Mesendoderm (in vitro differentiated cells): ENCODE measurements at regions not wholly inside any gene's neighbourhood (a gene's known extent, or its start where the extent isn't known, plus 50 kb on each side); places are given as distances from the start of the nearest gene placed in this dataset.

Experiments
- DNase-seq: peaks from one replicate; pipeline ENCODE4 v3.0.0; 2013
- H2AK5ac ChIP-seq: 2 replicates; pipeline ENCODE4 v1.6.1; 2013; ENCODE audit warnings: low read length, inconsistent platforms
- H2BK120ac ChIP-seq: 2 replicates; pipeline ENCODE4 v1.6.1; 2013; ENCODE audit warnings: low read depth, mild to moderate bottlenecking, low read length, moderate library complexity, mixed read lengths
- H2BK15ac ChIP-seq: replicated peaks from 2 replicates; pipeline ENCODE4 v1.6.1; 2013; ENCODE audit warnings: low read depth, mild to moderate bottlenecking, moderate library complexity
- H2BK5ac ChIP-seq: 2 replicates; pipeline ENCODE4 v1.6.1; 2013; ENCODE audit warnings: low read length, inconsistent platforms
- H3K18ac ChIP-seq: 2 replicates; pipeline ENCODE4 v1.6.1; 2013; ENCODE audit warnings: mild to moderate bottlenecking, low read length, mixed read lengths
- H3K23ac ChIP-seq: one replicate; pipeline ENCODE4 v1.6.1; 2013; ENCODE audit warnings: low read length
- H3K27ac ChIP-seq: 2 replicates; pipeline ENCODE4 v1.5.1; 2013; ENCODE audit warnings: low read depth, mild to moderate bottlenecking, inconsistent platforms, low read length, moderate library complexity
- H3K27me3 ChIP-seq: 2 replicates; pipeline ENCODE4 v1.6.1; 2013; ENCODE audit warnings: low read length, control low read depth, mild to moderate bottlenecking, inconsistent platforms; ENCODE audit not compliant: insufficient read depth, poor library complexity
- H3K36me3 ChIP-seq: 2 replicates; pipeline ENCODE4 v1.6.1; 2013; ENCODE audit warnings: low read length, inconsistent platforms; ENCODE audit not compliant: control insufficient read depth, insufficient read depth
- H3K4ac ChIP-seq: one replicate; pipeline ENCODE4 v1.6.1; 2013; ENCODE audit warnings: low read depth, mild to moderate bottlenecking, low read length, moderate library complexity
- H3K4me1 ChIP-seq: 2 replicates; pipeline ENCODE4 v1.6.1; 2013; ENCODE audit warnings: low read depth, low read length, inconsistent platforms; ENCODE audit not compliant: control insufficient read depth
- H3K4me2 ChIP-seq: 2 replicates; pipeline ENCODE4 v1.6.1; 2013; ENCODE audit warnings: low read length
- H3K4me3 ChIP-seq: 2 replicates; pipeline ENCODE4 v1.5.1; 2013; ENCODE audit warnings: mild to moderate bottlenecking, low read length
- H3K56ac ChIP-seq: one replicate; pipeline ENCODE4 v1.6.1; 2013; ENCODE audit warnings: low read length
- H3K79me1 ChIP-seq: 2 replicates; pipeline ENCODE4 v1.6.1; 2013; ENCODE audit warnings: low read length, inconsistent platforms
- H3K79me2 ChIP-seq: 2 replicates; pipeline ENCODE4 v1.6.1; 2013; ENCODE audit warnings: mild to moderate bottlenecking, low read length; ENCODE audit not compliant: control insufficient read depth, insufficient read depth
- H3K9ac ChIP-seq: 2 replicates; pipeline ENCODE4 v1.6.1; 2013; ENCODE audit warnings: low read length, inconsistent platforms
- H4K5ac ChIP-seq: one replicate; pipeline ENCODE4 v1.6.1; 2013; ENCODE audit warnings: low read length
- H4K8ac ChIP-seq: one replicate; pipeline ENCODE4 v1.6.1; 2013; ENCODE audit warnings: low read depth, mild to moderate bottlenecking, control low read depth, low read length, moderate library complexity
- WGBS: extraction: QIAGEN DNeasy Blood & Tissue Kit; methylation state at CpG from one replicate; pipeline ENCODE4 v1.1.7; 2013; ENCODE audit warnings: low lambda C conversion rate, missing lambda C conversion rate; ENCODE audit not compliant: insufficient coverage; ENCODE audit errors: extremely low coverage; 5-methylcytosine and 5-hydroxymethylcytosine counted together

- Histone ChIP-seq H2BK120ac (no peak overlapping the region), H3K18ac (no peak overlapping the region), H3K4me2 (no peak overlapping the region), H4K8ac (no peak overlapping the region), H3K56ac (no peak overlapping the region), H3K23ac (no peak overlapping the region), H3K79me2 (no peaks in the 10 kb centered on the region), H3K4ac (no peak overlapping the region), H3K4me3 (no peak overlapping the region), H3K36me3 (no peaks in the 10 kb centered on the region), H3K27ac (no peak overlapping the region), H3K79me1 (no peaks in the 10 kb centered on the region), H3K27me3 (no peaks in the 10 kb centered on the region), H3K9ac (no peak overlapping the region), H4K5ac (no peak overlapping the region), H2AK5ac (no peak overlapping the region), H3K4me1 (no peaks in the 10 kb centered on the region), H2BK5ac (no peak overlapping the region), H2BK15ac (no peak overlapping the region)
- WGBS, result no CpG with 5 or more reads among the region's 1 CpG
- no peak for DNase-seq
Observed at GRCh38 chr9:102106439-102106838, 368.0 kb upstream of the GRIN3A start.

DNA sequence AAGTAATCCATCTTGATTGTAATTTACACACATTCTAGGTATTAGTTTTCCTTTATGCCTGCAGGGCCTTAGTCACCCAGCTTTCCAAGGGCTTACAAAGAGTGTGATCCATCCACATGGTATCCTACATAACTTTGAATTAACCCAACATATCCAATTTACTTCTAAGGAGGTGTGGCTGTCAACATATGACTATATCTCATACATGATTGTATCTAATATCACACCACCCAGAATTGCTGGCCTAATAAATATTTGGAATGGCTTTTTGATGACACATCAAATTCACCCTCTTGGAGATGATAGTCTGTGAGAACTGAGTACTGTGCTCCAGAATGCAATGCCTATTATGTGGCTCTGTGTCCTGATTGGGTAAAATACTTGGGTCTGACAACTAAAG is 363.3 kb upstream of the GRIN3A start:
- Histone ChIP-seq H3K36me3 (no peaks in the 10 kb centered on the region), H3K4me3 (no peak overlapping the region), H3K56ac (no peak overlapping the region), H3K4me1 (no peaks in the 10 kb centered on the region), H3K27me3 (no peaks in the 10 kb centered on the region), H3K79me2 (no peaks in the 10 kb centered on the region), H3K4ac (no peak overlapping the region), H4K5ac (no peak overlapping the region), H2AK5ac (no peak overlapping the region), H2BK15ac (no peak overlapping the region), H3K23ac (no peak overlapping the region), H3K27ac (no peak overlapping the region), H3K4me2 (no peak overlapping the region), H3K18ac (no peak overlapping the region), H3K9ac (no peak overlapping the region), H4K8ac (no peak overlapping the region), H2BK5ac (no peak overlapping the region), H3K79me1 (no peaks in the 10 kb centered on the region), H2BK120ac (no peak overlapping the region)
- DNase-seq, result no peak

GRCh38 chr9:102087141-102087540 is 348.7 kb upstream of the GRIN3A start:
- no peak overlapping the region for H2AK5ac ChIP-seq
- no peak overlapping the region for H3K27ac ChIP-seq
- no peaks in the 10 kb centered on the region for H3K4me1 ChIP-seq
- H3K4me2 ChIP-seq, result no peak overlapping the region
- H3K4ac ChIP-seq, result no peak overlapping the region
- no peak overlapping the region for H2BK120ac ChIP-seq
- WGBS, result no CpG with 5 or more reads among the region's 2 CpGs
- no peak overlapping the region for H4K8ac ChIP-seq
- no peak overlapping the region for H3K23ac ChIP-seq
- H2BK15ac ChIP-seq, result no peak overlapping the region
- no peak overlapping the region for H2BK5ac ChIP-seq
- no peak overlapping the region for H4K5ac ChIP-seq
- no peak overlapping the region for H3K18ac ChIP-seq
- no peaks in the 10 kb centered on the region for H3K36me3 ChIP-seq
- H3K56ac ChIP-seq, result no peak overlapping the region
- H3K9ac ChIP-seq, result no peak overlapping the region
- H3K79me2 ChIP-seq, result no peaks in the 10 kb centered on the region
- no peaks in the 10 kb centered on the region for H3K27me3 ChIP-seq
- H3K4me3 ChIP-seq, result no peak overlapping the region
- H3K79me1 ChIP-seq, result no peaks in the 10 kb centered on the region
- DNase-seq, result peak; percentile 2

DNA sequence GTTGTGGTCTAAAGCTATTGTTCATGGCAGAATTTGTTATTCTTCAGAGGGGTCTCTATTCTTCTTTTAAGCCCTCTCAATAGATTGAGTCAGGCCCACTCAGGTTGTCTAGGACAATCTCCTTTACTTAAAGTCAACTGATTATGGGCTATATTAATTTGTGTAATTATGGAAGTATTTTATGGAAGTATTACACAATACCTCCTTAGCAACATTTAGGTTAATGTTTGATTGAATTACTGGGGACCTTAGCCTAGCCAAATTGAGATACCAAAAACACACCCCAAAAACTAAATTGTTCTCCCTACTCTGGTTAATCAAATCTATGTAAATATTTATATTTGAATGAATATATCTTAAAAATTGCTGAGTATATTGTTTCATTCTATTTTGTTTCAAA is 347.1 kb upstream of the GRIN3A start:
- Histone ChIP-seq H3K4me1 (no peaks in the 10 kb centered on the region), H3K79me1 (no peaks in the 10 kb centered on the region), H3K27me3 (no peaks in the 10 kb centered on the region), H3K4me2 (no peak overlapping the region), H3K79me2 (no peaks in the 10 kb centered on the region), H3K18ac (no peak overlapping the region), H4K8ac (no peak overlapping the region), H2AK5ac (no peak overlapping the region), H3K27ac (no peak overlapping the region), H3K36me3 (no peaks in the 10 kb centered on the region), H3K23ac (no peak overlapping the region), H4K5ac (no peak overlapping the region), H3K4ac (no peak overlapping the region), H3K4me3 (no peak overlapping the region), H3K9ac (no peak overlapping the region), H2BK5ac (no peak overlapping the region), H2BK15ac (no peak overlapping the region), H2BK120ac (no peak overlapping the region), H3K56ac (no peak overlapping the region)
- no peak for DNase-seq

GRCh38 chr9:102072059-102072764 is 333.8 kb upstream of the GRIN3A start:
- H3K79me1 ChIP-seq, result no peaks in the 10 kb centered on the region
- WGBS, result no CpG with 5 or more reads among the region's 9 CpGs
- no peak overlapping the region for H2BK15ac ChIP-seq
- no peak overlapping the region for H3K18ac ChIP-seq
- H3K4me3 ChIP-seq, result no peak overlapping the region
- no peaks in the 10 kb centered on the region for H3K4me1 ChIP-seq
- H3K36me3 ChIP-seq, result no peaks in the 10 kb centered on the region
- H3K27ac ChIP-seq, result no peak overlapping the region
- H3K79me2 ChIP-seq, result no peaks in the 10 kb centered on the region
- H2BK5ac ChIP-seq, result no peak overlapping the region
- H4K8ac ChIP-seq, result no peak overlapping the region
- no peak overlapping the region for H3K9ac ChIP-seq
- no peak overlapping the region for H3K4ac ChIP-seq
- H2AK5ac ChIP-seq, result no peak overlapping the region
- H3K4me2 ChIP-seq, result no peak overlapping the region
- no peak overlapping the region for H4K5ac ChIP-seq
- no peaks in the 10 kb centered on the region for H3K27me3 ChIP-seq
- no peak overlapping the region for H3K23ac ChIP-seq
- no peak overlapping the region for H3K56ac ChIP-seq
- no peak for DNase-seq
- H2BK120ac ChIP-seq, result no peak overlapping the region

GRCh38 chr9:102069969-102070368 is 331.5 kb upstream of the GRIN3A start:
- H3K27ac ChIP-seq, result no peak overlapping the region
- H3K4me1 ChIP-seq, result no peaks in the 10 kb centered on the region
- no peaks in the 10 kb centered on the region for H3K36me3 ChIP-seq
- H2BK5ac ChIP-seq, result no peak overlapping the region
- no peak overlapping the region for H3K4me2 ChIP-seq
- H4K8ac ChIP-seq, result no peak overlapping the region
- H2BK120ac ChIP-seq, result no peak overlapping the region
- no peak overlapping the region for H3K18ac ChIP-seq
- H3K23ac ChIP-seq, result no peak overlapping the region
- H4K5ac ChIP-seq, result no peak overlapping the region
- H3K4ac ChIP-seq, result no peak overlapping the region
- H3K27me3 ChIP-seq, result no peaks in the 10 kb centered on the region
- no CpG with 5 or more reads among the region's 1 CpG for WGBS
- no peak for DNase-seq
- no peak overlapping the region for H2BK15ac ChIP-seq
- H3K79me2 ChIP-seq, result no peaks in the 10 kb centered on the region
- H3K79me1 ChIP-seq, result no peaks in the 10 kb centered on the region
- H2AK5ac ChIP-seq, result no peak overlapping the region
- no peak overlapping the region for H3K9ac ChIP-seq
- H3K56ac ChIP-seq, result no peak overlapping the region
- no peak overlapping the region for H3K4me3 ChIP-seq
